Right atrium auricular region (tissue), 2 donors: ENCODE measurements at regions not wholly inside any gene's neighbourhood (a gene's known extent, or its start where the extent isn't known, plus 50 kb on each side); places are given as distances from the start of the nearest gene placed in this dataset.
"Not testable (repeated sequence)": the region's sequence is repeated elsewhere in the genome, so short reads cannot be mapped to it uniquely, and the experiment has no call there.

Experiments used
- DNase-seq: peaks from one replicate; pipeline ENCODE4 v3.0.0-alpha.2; 2019; ENCODE audit warnings: low spot score
- H3K27ac ChIP-seq, 2 donors: fragments of 200-600 bp; sonication (generic); 1 replicate in 1 of 2; 2 replicates in 1 of 2; pipeline ENCODE4 v1.5.1; 2016 to 2019
- H3K27me3 ChIP-seq, 2 donors: fragments of 200-600 bp; sonication (generic); one replicate each; pipeline versions ENCODE4 v1.5.1 to v1.6.0; 2017 to 2019
- H3K36me3 ChIP-seq: fragments of 200-600 bp; sonication (generic); one replicate; pipeline ENCODE4 v1.5.1; 2016
- H3K4me1 ChIP-seq, 2 donors: fragments of 200-600 bp; sonication (generic); one replicate each; pipeline versions ENCODE4 v1.5.1 to v1.6.0; 2017 to 2019
- H3K4me3 ChIP-seq, 2 donors: fragments of 200-600 bp; sonication (generic); 1 replicate in 1 of 2; 2 replicates in 1 of 2; pipeline ENCODE4 v1.5.1; 2017 to 2019; ENCODE audit warnings: mild to moderate bottlenecking in 1 of 2, moderate library complexity in 1 of 2
- H3K9me3 ChIP-seq, 2 donors: fragments of 200-600 bp; sonication (generic); one replicate each; pipeline ENCODE4 v1.5.1; 2019
- CTCF ChIP-seq, 2 donors: fragments of 200-600 bp; sonication (generic); IDR thresholded peaks; one replicate each; pipeline ENCODE4 v1.5.1; 2019; ENCODE audit warnings: antibody characterized with exemption in 2 of 2

GRCh38 chr9:96148634-96149532 lies 153.1 kb downstream of the HSD17B3 start:
- no peak for TF ChIP-seq CTCF (IDR thresholded peaks at IDR 0.05)
- H3K27ac ChIP-seq: no peak overlapping the region
- DNase-seq: no peak
- H3K4me3 ChIP-seq: no peak overlapping the region
- no peaks in the 10 kb centered on the region for H3K9me3 ChIP-seq
- no peaks in the 10 kb centered on the region for H3K36me3 ChIP-seq
- no peaks in the 10 kb centered on the region for H3K27me3 ChIP-seq
- no peaks in the 10 kb centered on the region for H3K4me1 ChIP-seq

DNA sequence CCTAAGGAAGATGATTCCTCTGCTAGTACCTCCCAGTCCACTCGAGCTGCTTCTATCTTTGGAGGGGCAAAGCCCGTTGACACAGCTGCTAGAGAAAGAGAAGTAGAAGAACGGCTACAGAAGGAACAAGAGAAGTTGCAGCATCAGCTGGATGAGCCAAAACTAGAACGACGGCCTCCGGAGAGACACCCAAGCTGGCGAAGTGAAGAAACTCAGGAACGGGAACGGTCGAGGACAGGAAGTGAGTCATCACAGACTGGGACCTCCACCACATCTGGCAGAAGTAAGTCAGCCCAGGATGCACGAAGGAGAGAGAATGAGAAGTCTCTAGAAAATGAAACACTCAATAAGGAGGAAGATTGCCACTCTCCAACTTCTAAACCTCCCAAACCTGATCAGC lies 154.9 kb downstream of the HSD17B3 start:
- not testable (repeated sequence) for H3K4me3 ChIP-seq, H3K9me3 ChIP-seq, H3K36me3 ChIP-seq, H3K27ac ChIP-seq, H3K27me3 ChIP-seq, H3K4me1 ChIP-seq
- peak; percentile 69 for DNase-seq

- TF ChIP-seq CTCF (IDR thresholded peaks at IDR 0.05): no peak
- H3K4me3 ChIP-seq: no peak overlapping the region
- no peaks in the 10 kb centered on the region for H3K27me3 ChIP-seq
- H3K36me3 ChIP-seq: no peaks in the 10 kb centered on the region
- H3K9me3 ChIP-seq: no peaks in the 10 kb centered on the region
- H3K4me1 ChIP-seq: peaks cover 0 to 9% of the 10 kb centered on the region in 2 donors
- no peak overlapping the region for H3K27ac ChIP-seq
- DNase-seq: no peak
Measured at GRCh38 chr9:96141666-96142065, 160.3 kb downstream of the HSD17B3 start.

DNA sequence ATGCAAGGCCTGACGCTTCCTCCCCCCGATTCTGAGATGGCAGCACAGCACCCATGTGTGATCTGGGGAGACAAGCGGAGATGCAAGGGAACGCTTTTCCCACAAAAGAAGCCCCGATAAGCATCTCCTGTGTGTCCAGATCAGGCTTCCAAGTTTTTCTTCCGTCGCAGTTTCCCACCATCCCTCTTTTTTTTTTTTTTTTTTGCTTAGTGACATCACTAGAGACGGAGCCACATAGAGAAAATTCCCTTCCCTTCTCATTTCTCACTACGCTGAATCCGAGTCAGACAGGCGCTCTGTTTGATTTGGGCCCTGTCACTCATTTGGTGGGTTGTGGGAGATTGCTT lies 160.9 kb downstream of the HSD17B3 start:
- H3K4me3 ChIP-seq: no peak overlapping the region
- DNase-seq: no peak
- no peaks in the 10 kb centered on the region for H3K9me3 ChIP-seq
- H3K36me3 ChIP-seq: no peaks in the 10 kb centered on the region
- H3K27me3 ChIP-seq: no peaks in the 10 kb centered on the region
- TF ChIP-seq CTCF (IDR thresholded peaks at IDR 0.05): no peak
- H3K4me1 ChIP-seq: peaks cover 0 to 9% of the 10 kb centered on the region in 2 donors
- H3K27ac ChIP-seq: no peak overlapping the region

GRCh38 chr9:96140296-96141127 lies 161.5 kb downstream of the HSD17B3 start:
- no peaks in the 10 kb centered on the region for H3K9me3 ChIP-seq
- DNase-seq: no peak
- peaks cover 0 to 9% of the 10 kb centered on the region in 2 donors for H3K4me1 ChIP-seq
- no peaks in the 10 kb centered on the region for H3K27me3 ChIP-seq
- H3K36me3 ChIP-seq: no peaks in the 10 kb centered on the region
- H3K27ac ChIP-seq: no peak overlapping the region
- no peak for TF ChIP-seq CTCF (IDR thresholded peaks at IDR 0.05)
- no peak overlapping the region for H3K4me3 ChIP-seq

DNA sequence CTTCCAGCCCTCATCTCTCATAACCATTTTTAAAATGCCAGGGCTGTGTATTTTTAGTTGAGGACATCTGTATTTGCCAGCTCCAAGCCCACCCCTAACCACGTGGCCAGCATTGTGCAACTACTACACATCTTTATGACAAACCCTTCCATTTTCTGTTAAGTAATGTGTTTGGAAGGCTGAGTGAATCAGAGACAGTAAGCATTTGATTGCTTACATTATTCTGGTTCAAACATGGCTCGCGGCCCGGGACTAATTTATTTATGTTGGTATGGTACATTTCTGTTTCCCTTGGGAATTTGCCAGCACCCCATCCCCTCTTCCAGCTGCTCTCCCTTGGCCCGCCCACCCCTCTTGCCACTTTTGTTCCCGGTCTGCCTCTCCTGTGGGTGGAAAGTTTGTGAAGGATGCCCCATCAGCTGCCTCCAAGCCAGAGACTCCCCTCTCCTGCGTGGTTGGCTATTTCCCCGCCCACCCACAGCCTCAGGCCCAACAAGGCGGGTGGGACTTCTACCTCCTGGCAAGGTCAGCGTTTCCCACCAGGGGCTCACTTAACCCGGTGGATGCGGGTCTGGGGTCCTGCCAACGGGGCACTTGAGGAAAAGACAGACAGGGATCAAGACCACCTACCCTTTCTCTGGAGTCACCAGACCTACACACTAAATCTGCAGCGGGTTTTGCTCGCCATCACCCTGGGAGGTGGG lies 162.2 kb downstream of the HSD17B3 start:
- H3K36me3 ChIP-seq: no peaks in the 10 kb centered on the region
- no peaks in the 10 kb centered on the region for H3K9me3 ChIP-seq
- DNase-seq: peak; percentile 72
- peaks cover 0 to 9% of the 10 kb centered on the region in 2 donors for H3K4me1 ChIP-seq
- no peak overlapping the region for H3K4me3 ChIP-seq
- H3K27me3 ChIP-seq: no peaks in the 10 kb centered on the region
- no peak overlapping the region for H3K27ac ChIP-seq
- TF ChIP-seq CTCF (IDR thresholded peaks at IDR 0.05): no peak
